ENCODE measurements at regions not wholly inside any gene's neighbourhood (a gene's known extent, or its start where the extent isn't known, plus 50 kb on each side); places are given as distances from the start of the nearest gene placed in this dataset.

- no peak for DNase-seq (ENCODE audit: low read depth in 2 of 3, low spot score in 1 of 3)
Measured at GRCh38 chr2:145288650-145289496, 769.0 kb upstream of the ZEB2 start.

- no peak for DNase-seq (ENCODE audit: low read depth in 2 of 3, low spot score in 1 of 3)
Measured at GRCh38 chr2:145287736-145288135, 767.8 kb upstream of the ZEB2 start.

- no peak for DNase-seq (ENCODE audit: low read depth in 2 of 3, low spot score in 1 of 3)
Measured at GRCh38 chr2:145286716-145287275, 766.9 kb upstream of the ZEB2 start.

GRCh38 chr2:145284551-145284950, 764.6 kb upstream of the ZEB2 start:
- DNase-seq (ENCODE audit: low read depth in 2 of 3, low spot score in 1 of 3), result no peak

GRCh38 chr2:145283131-145283530, 763.2 kb upstream of the ZEB2 start:
- no peak for DNase-seq (ENCODE audit: low read depth in 2 of 3, low spot score in 1 of 3)

- DNase-seq (ENCODE audit: low read depth in 2 of 3, low spot score in 1 of 3), result no peak
Measured at GRCh38 chr2:145277922-145278321, 758.0 kb upstream of the ZEB2 start.

GRCh38 chr2:145273840-145274239, 753.9 kb upstream of the ZEB2 start:
- DNase-seq (ENCODE audit: low read depth in 2 of 3, low spot score in 1 of 3), result no peak

- DNase-seq (ENCODE audit: low read depth in 2 of 3, low spot score in 1 of 3), result no peak
Measured at GRCh38 chr2:145268931-145269330, 749.0 kb upstream of the ZEB2 start.

GRCh38 chr2:145267451-145267850, 747.5 kb upstream of the ZEB2 start:
- DNase-seq (ENCODE audit: low read depth in 2 of 3, low spot score in 1 of 3), result no peak

- no peak for DNase-seq (ENCODE audit: low read depth in 2 of 3, low spot score in 1 of 3)
Measured at GRCh38 chr2:145265244-145265643, 745.3 kb upstream of the ZEB2 start.

GRCh38 chr2:145260674-145261073, 740.8 kb upstream of the ZEB2 start:
- no peak for DNase-seq (ENCODE audit: low read depth in 2 of 3, low spot score in 1 of 3)

GRCh38 chr2:145260081-145260480, 740.2 kb upstream of the ZEB2 start:
- no peak for DNase-seq (ENCODE audit: low read depth in 2 of 3, low spot score in 1 of 3)

- no peak for DNase-seq (ENCODE audit: low read depth in 2 of 3, low spot score in 1 of 3)
Measured at GRCh38 chr2:145258903-145259579, 739.1 kb upstream of the ZEB2 start.

- no peak for DNase-seq (ENCODE audit: low read depth in 2 of 3, low spot score in 1 of 3)
Measured at GRCh38 chr2:145257931-145258330, 738.0 kb upstream of the ZEB2 start.

- no peak for DNase-seq (ENCODE audit: low read depth in 2 of 3, low spot score in 1 of 3)
Measured at GRCh38 chr2:145256551-145256950, 736.6 kb upstream of the ZEB2 start.

GRCh38 chr2:145254291-145254690, 734.4 kb upstream of the ZEB2 start:
- DNase-seq (ENCODE audit: low read depth in 2 of 3, low spot score in 1 of 3), result no peak

GRCh38 chr2:145253492-145253891, 733.6 kb upstream of the ZEB2 start:
- no peak for DNase-seq (ENCODE audit: low read depth in 2 of 3, low spot score in 1 of 3)

- DNase-seq (ENCODE audit: low read depth in 2 of 3, low spot score in 1 of 3), result no peak
Measured at GRCh38 chr2:145245268-145245870, 725.5 kb upstream of the ZEB2 start.

- no peak for DNase-seq (ENCODE audit: low read depth in 2 of 3, low spot score in 1 of 3)
Measured at GRCh38 chr2:145235312-145235711, 715.4 kb upstream of the ZEB2 start.

GRCh38 chr2:145230546-145230945, 710.6 kb upstream of the ZEB2 start:
- no peak for DNase-seq (ENCODE audit: low read depth in 2 of 3, low spot score in 1 of 3)

GRCh38 chr2:145228506-145228905, 708.6 kb upstream of the ZEB2 start:
- DNase-seq (ENCODE audit: low read depth in 2 of 3, low spot score in 1 of 3), result no peak

- DNase-seq (ENCODE audit: low read depth in 2 of 3, low spot score in 1 of 3), result no peak
Measured at GRCh38 chr2:145226901-145227300, 707.0 kb upstream of the ZEB2 start.

Data from stimulated activated CD4-positive, alpha-beta T cell treated with anti-CD3 and anti-CD28 coated beads, Interleukin-12 subunit alpha, Interleukin-12 subunit beta, amount 100 ng/mL, for 48 hours (primary cell).